ENCODE measurements at regions not wholly inside any gene's neighbourhood (a gene's known extent, or its start where the extent isn't known, plus 50 kb on each side); places are given as distances from the start of the nearest gene placed in this dataset.

DNA sequence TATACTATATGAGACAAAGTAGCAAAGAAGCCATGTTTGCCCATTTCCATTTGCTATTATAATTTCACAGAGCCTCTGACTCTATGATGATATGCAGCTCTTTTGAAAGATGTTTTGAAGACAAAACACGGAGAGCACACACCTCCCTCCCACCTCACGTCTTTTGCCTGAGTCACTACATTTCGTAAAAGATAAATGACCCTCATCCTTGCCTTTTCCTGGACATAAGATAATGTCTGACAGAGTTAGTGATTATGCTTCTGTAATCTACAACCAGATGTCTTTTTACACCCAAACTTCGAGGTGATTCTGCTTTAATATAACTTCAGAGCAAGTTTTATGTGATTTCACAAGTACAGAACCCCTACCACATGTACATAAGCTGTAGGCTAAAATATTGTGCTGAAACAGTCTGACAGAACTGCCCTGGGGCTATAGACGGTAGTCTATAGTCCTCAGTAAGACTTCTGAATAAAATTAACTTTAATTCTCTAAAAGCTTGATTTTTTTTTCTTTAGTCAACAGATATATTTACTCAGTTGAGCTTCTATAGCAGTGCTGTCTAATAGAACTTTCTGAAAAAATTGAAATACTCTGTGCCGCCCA, 99.9 kb downstream of the CD200R1L start:
- Mint-ChIP-seq H3K27me3 (ENCODE audit: low read depth in 2 of 2) (no peaks in the 10 kb centered on the region), H3K4me3 (no peak overlapping the region), H3K9me3 (no peaks in the 10 kb centered on the region), H3K36me3 (no peaks in the 10 kb centered on the region), H3K27ac (no peak overlapping the region), H3K4me1 (no peaks in the 10 kb centered on the region)
- no peaks in the 10 kb centered on the region for H3K4me1 ChIP-seq (ENCODE audit: control insufficient read depth, insufficient read depth, low read length)
- TF ChIP-seq, protein P1, sequence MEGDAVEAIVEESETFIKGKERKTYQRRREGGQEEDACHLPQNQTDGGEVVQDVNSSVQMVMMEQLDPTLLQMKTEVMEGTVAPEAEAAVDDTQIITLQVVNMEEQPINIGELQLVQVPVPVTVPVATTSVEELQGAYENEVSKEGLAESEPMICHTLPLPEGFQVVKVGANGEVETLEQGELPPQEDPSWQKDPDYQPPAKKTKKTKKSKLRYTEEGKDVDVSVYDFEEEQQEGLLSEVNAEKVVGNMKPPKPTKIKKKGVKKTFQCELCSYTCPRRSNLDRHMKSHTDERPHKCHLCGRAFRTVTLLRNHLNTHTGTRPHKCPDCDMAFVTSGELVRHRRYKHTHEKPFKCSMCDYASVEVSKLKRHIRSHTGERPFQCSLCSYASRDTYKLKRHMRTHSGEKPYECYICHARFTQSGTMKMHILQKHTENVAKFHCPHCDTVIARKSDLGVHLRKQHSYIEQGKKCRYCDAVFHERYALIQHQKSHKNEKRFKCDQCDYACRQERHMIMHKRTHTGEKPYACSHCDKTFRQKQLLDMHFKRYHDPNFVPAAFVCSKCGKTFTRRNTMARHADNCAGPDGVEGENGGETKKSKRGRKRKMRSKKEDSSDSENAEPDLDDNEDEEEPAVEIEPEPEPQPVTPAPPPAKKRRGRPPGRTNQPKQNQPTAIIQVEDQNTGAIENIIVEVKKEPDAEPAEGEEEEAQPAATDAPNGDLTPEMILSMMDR (IDR thresholded peaks at IDR 0.05): no peak
- no peak for DNase-seq
- ATAC-seq: peak in 1 of 3 donors; percentile 87
- no peak overlapping the region for H3K4me3 ChIP-seq (ENCODE audit: low read length)
- no peaks in the 10 kb centered on the region for H3K9me3 ChIP-seq (ENCODE audit: control insufficient read depth, insufficient read depth, low read length)
- no peaks in the 10 kb centered on the region for H3K27me3 ChIP-seq (ENCODE audit: control insufficient read depth, insufficient read depth, low read length)
- no peaks in the 10 kb centered on the region for H3K36me3 ChIP-seq (ENCODE audit: control insufficient read depth, insufficient read depth, low read length)
- intact Hi-C loops (cut with micrococcal nuclease): no loop called here
- no peak overlapping the region for H3K27ac ChIP-seq (ENCODE audit: low read length)
- WGBS (ENCODE audit: insufficient coverage): 83% methylated on average over 5 of the region's 6 CpGs

DNA sequence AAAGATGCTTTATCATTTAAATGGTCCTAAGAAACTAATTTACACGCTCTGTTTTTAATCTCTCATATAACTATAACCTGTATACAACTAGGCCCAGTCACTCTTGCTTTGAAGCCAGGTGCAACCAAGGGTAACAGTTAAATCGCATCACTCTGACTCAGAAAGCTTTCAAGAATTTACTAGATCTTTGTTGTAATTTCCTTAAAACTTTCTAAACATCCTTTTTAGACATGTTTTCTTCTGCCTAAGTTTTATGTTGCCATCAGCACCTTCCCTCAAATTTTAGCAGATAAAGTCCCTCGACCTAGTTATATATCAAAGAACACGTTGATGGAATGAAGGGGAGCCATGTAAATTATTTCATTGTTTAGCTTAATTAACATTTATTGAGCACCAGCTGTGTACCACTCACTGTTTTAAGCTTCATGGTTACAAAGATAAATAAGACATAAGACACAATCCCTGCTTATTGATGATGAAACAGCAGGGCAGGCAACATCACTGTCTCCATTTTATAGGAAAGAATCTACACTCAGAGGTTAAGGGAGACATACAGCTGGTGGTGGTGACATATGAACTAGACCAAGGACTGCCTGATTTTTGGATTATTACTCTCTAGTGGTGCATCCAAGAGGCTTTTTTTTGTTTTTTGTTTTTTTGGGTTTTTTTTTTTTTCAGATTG, 101.0 kb downstream of the CD200R1L start:
- DNase-seq: no peak
- Mint-ChIP-seq H3K4me1 (peaks cover 0 to 4% of the 10 kb centered on the region in 2 donors), H3K9me3 (no peaks in the 10 kb centered on the region), H3K27me3 (ENCODE audit: low read depth in 2 of 2) (no peaks in the 10 kb centered on the region), H3K4me3 (no peak overlapping the region), H3K36me3 (no peaks in the 10 kb centered on the region), H3K27ac (no peak overlapping the region)
- intact Hi-C loops (cut with micrococcal nuclease): no loop called here
- no peak overlapping the region for H3K4me3 ChIP-seq (ENCODE audit: low read length)
- no peaks in the 10 kb centered on the region for H3K36me3 ChIP-seq (ENCODE audit: control insufficient read depth, insufficient read depth, low read length)
- H3K27me3 ChIP-seq (ENCODE audit: control insufficient read depth, insufficient read depth, low read length): no peaks in the 10 kb centered on the region
- H3K27ac ChIP-seq (ENCODE audit: low read length): no peak overlapping the region
- TF ChIP-seq, protein P1 (IDR thresholded peaks at IDR 0.05): no peak
- WGBS (ENCODE audit: insufficient coverage): 92% methylated on average over 2 of the region's 4 CpGs
- H3K9me3 ChIP-seq (ENCODE audit: control insufficient read depth, insufficient read depth, low read length): no peaks in the 10 kb centered on the region
- ATAC-seq: no peak
- no peaks in the 10 kb centered on the region for H3K4me1 ChIP-seq (ENCODE audit: control insufficient read depth, insufficient read depth, low read length)

DNA sequence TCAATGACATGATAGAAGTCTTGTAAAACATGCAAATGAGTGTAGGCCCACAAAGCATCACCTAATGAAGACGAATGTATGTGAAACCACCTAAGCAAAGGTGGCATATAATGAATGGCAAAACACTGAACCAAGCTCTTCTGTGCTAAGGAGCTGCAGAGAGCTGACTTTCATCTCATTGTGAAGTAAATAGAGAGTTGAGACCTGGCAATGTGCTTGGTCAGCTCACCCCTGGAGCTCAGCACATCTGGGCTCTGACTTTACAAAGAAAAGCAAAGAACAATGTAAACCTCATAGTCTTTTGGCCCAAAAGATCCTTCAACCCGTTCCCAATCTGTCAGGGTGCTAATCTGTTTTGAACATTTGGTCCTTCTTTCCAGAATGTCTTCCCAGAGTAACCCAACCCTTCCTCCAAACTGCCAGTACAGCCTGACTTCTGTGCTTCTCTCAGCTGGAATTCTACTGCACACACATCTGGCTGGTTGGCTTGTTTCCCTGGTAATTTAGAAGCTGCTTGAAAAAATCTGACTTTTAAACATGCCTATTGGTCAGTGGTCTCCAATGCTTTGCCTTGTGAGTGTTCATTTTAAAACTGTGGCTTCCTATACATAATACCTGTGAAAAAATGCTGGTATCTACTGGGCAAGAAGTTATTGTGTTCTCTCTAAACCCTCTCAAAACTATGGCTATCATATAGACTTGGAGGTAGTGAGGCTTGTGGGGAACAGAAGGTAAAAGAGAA, 101.7 kb downstream of the CD200R1L start:
- Mint-ChIP-seq H3K4me3 (no peak overlapping the region), H3K4me1 (peaks cover 1 to 7% of the 10 kb centered on the region in 2 donors), H3K27ac (no peak overlapping the region), H3K36me3 (no peaks in the 10 kb centered on the region), H3K27me3 (ENCODE audit: low read depth in 2 of 2) (no peaks in the 10 kb centered on the region), H3K9me3 (no peaks in the 10 kb centered on the region)
- intact Hi-C loops (cut with micrococcal nuclease): no loop called here
- Histone ChIP-seq H3K9me3 (ENCODE audit: control insufficient read depth, insufficient read depth, low read length) (no peaks in the 10 kb centered on the region), H3K4me1 (ENCODE audit: control insufficient read depth, insufficient read depth, low read length) (peaks cover 6% of the 10 kb centered on the region), H3K4me3 (ENCODE audit: low read length) (no peak overlapping the region), H3K36me3 (ENCODE audit: control insufficient read depth, insufficient read depth, low read length) (no peaks in the 10 kb centered on the region), H3K27ac (ENCODE audit: low read length) (no peak overlapping the region), H3K27me3 (ENCODE audit: control insufficient read depth, insufficient read depth, low read length) (no peaks in the 10 kb centered on the region)
- WGBS (ENCODE audit: insufficient coverage): 83% methylated on average over 2 of the region's 2 CpGs
- DNase-seq (no peak), ATAC-seq (no peak)
- TF ChIP-seq, protein P1 (IDR thresholded peaks at IDR 0.05): no peak

Measured in natural killer cell (primary cell).